Epidermal melanocyte (primary cell): ENCODE measurements at regions not wholly inside any gene's neighbourhood (a gene's known extent, or its start where the extent isn't known, plus 50 kb on each side); places are given as distances from the start of the nearest gene placed in this dataset.

Experiments used
- DNase-seq: peaks from one replicate; pipeline ENCODE4 v3.0.0; 2011; ENCODE audit warnings: low spot score; ENCODE audit not compliant: insufficient read length

DNA sequence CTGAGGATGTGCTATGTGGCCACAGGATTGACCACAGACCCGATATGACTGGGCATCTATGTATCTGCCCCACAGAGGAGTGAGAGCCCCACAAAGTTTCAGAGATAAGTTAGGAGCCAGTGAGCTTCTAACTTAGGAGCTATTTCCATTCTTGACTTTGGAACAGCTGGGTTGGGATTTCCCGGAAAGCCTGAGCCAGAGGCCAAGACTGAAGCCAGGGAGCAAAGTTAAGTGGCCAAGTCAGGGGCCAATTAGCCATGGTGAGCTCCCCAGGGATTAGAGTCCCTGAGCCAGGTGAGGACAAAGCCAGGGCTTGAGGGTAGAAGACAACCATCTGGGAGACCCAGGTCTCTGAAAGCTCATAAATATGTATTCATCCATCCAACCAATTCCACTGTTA lies 143.6 kb downstream of the MAFB start:
- DNase-seq = no peak

GRCh38 chr20:40542065-40542464 lies 147.0 kb downstream of the MAFB start:
- no peak for DNase-seq

DNA sequence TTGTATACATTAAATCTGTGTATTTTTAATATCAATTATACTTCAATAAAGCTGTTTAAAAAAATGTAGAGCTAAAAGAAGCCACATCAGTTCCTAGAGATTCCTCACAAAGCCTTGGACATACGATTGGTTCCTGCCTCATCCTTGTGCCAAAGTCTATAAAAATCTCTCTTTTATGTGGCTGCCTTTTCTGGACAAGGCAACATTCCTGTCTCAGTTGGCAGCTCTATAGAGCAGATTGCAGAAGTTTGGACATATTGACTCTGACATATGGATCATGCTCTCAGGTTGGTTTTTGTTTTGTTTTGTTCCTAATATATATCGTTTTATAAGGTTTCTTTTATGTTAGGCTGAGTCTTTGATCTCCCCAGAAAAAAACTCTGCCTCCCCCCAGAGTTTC lies 148.9 kb downstream of the MAFB start:
- DNase-seq = no peak

- no peak for DNase-seq
Measured at GRCh38 chr20:40538131-40538530, 150.9 kb downstream of the MAFB start.

- no peak for DNase-seq
Measured at GRCh38 chr20:40536808-40537207, 152.2 kb downstream of the MAFB start.

DNA sequence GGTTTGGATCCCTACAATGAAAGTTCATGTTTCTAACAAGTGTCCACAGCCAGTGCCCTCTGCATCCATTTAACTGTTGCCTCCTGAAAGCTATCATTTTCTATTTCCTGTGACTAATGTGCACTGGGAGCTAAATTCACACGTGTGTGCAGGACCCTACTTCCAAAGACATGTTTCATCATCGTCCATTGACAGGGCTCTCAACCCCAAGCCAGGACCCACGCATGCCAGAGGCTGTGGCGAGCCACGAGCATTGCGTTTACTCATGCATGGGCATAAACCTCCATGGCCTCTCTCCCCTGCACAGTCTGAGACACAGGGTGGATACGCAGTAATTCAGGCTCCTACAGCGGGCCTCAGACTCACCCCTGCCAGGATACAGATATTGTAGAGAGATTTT lies 153.2 kb downstream of the MAFB start:
- DNase-seq = no peak

DNA sequence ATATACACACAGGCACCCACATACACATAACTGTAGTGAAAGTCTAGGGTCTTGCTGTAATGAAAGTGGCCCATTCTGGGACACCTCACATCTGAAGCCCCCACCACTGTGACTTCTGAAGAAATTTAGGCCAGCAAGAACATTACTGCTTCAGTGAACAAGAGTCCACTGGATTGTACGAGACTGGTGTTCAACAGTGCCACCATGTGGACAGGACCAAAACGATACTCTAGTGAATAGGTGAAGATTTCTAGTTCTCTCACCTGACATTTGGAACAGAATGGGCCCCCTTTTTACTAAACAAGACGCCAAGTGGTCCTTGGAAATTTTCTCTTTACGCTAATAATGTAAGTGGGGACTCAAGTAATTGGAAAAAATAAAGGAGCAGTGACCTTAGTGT lies 156.9 kb downstream of the MAFB start:
- no peak for DNase-seq

DNA sequence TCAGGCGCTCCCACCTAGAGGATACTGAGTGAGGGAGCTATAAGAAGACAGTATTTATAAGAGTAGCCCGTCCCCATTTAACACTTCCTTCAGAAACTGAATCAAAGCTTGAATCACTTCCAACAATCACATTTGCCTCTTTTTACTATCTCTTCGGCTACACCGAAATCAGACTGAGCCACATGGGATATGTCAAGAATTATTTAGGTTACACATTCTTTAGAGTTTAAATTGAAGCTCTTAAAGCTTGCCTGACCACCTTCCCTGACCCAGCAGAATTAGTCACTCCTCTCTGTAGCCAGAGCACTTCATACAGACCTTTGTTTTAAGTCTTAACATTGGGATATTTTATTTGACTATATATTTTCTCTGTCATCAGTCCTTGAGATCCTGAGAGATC lies 163.7 kb downstream of the MAFB start:
- DNase-seq = no peak

- no peak for DNase-seq
Measured at GRCh38 chr20:40524071-40524470, 165.0 kb downstream of the MAFB start.

DNA sequence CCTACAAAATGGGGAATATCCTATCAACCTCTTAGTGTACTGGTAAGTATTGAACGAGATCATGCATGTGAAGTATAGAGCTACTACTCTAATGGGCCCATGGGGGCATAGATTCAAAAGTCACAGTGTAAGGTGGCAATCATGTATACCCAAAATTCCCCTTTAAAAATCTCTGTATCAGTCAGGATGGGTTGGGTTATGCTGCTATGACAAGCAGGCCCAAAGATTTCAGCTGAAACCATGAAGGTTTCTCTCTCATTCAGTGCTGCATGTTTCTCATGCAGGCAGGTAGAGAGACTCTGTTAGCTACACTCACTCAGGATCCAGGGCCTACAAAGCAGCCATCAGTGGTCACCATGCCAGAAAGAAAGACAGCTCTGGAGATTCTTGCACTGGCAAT lies 166.6 kb downstream of the MAFB start:
- DNase-seq = no peak

DNA sequence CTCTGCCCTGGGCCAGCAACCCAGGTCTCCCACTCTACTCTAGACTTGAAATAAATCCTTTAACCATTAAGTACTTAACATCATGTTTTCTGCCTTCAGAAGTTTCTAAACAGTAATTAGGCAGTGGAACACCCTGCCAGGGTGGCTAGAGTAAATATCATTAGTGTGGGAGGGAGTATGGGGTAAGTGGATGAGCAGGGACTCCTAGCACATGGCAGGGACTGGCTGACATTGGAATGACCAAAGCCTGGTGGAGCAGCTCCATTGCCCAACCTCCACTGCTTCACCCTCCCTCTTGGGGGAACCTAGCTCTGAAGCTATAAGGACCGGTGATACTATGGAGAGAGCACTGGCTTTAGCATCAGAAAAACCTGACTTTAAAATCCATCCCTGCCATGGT lies 167.1 kb downstream of the MAFB start:
- no peak for DNase-seq

GRCh38 chr20:40519918-40520317 lies 169.1 kb downstream of the MAFB start:
- DNase-seq = no peak

GRCh38 chr20:40512994-40513393 lies 176.0 kb downstream of the MAFB start:
- DNase-seq = no peak

GRCh38 chr20:40512591-40512990 lies 176.4 kb downstream of the MAFB start:
- no peak for DNase-seq

DNA sequence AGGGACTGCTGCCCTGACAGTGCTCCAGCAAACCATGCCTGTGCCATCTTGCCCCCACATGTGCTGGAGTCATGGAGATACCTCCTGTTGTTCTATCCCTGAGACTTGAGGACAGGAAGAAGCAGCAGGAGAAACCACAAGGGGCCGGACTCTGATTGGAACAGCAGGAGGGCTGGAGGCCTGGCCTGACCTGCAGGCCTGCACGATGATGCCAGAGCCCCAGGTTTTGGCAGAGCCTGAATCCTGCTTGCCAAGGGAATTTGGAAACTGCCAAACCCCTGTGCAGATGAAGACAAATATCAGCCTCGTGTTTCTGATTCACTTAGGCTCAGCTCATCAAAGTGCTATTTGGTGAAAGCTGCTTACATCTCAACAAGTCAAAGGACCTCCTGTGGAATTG lies 177.6 kb downstream of the MAFB start:
- DNase-seq = no peak

- DNase-seq = no peak
Measured at GRCh38 chr20:40510622-40511021, 178.4 kb downstream of the MAFB start.

DNA sequence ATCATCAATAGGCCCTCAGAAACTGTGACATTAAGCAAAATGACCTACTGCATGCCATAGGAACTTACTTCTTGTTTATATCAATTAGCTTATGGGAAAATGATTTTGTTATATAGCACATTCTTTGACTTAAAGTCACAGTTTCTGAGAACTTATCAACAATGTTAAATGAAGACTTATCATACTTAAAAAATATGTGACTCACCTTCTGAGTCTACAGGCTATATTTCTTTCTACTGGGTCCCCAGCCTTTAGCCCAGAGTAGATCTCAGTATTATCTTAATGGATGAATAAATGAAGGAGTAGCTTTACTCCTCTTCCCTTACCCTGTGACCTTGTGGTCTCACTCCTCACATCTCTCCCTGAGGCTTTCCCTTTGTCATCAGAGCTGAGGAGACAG lies 180.2 kb downstream of the MAFB start:
- DNase-seq = no peak

- peak; percentile 79 for DNase-seq
Measured at GRCh38 chr20:40506537-40506939, 182.5 kb downstream of the MAFB start.

- DNase-seq = no peak
Measured at GRCh38 chr20:40503119-40503518, 185.9 kb downstream of the MAFB start.

- no peak for DNase-seq
Measured at GRCh38 chr20:40502576-40502975, 186.5 kb downstream of the MAFB start.

DNA sequence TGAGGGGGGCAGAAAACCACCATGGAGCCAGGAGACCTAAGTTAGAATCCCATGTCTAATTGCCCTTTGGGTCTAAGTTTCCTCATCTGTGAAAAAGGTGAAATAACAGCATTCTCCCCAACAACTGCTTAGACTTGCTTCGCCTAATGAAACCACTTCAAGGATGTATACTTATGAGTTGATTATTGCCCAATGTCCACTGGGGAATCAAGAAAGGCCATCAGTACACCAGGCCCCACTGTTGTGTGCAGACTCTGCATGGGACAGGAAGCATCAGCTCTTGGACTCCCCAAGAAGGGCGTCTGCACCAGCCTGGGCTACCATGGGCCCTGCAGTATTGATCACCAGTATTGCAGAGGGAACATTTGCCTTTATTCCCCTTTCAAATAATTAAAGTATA lies 189.6 kb downstream of the MAFB start:
- no peak for DNase-seq

DNA sequence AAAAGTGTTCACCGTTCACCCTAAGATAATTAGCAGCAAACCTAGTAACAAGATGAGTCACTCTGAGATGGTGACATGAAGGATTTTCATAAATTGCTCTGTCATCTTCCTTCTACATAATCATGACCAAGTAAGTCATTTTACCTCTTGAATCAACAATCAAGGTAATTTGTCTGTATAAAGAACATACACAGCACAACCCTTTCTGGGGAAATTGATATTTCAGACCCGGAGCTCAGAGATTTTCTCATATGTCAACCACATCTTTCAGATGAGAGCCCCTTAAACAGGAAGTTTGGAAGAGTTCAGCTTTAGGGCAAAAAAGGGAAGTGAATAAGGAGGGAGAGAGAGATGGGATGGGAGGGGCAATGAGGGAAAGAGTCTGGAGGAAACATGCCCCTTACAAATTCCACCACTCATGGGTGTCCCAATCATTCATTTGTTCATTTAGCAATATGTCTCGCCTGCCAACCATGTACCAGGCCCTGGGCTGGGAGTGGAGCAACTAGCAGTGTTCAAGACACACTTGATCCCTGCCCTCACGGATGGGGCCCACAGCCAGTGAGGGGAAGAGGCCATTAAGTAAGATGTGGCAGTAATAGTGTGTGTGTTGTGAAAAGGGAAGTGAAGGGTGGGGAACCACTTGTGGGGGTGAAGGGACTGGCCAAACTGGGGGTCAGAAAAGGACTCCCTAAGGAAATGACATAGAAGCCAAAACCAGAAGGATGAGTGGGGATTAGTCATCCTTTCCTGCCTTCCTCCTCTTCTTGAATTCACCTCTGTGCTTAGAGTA lies 190.9 kb downstream of the MAFB start:
- DNase-seq = no peak

- DNase-seq = no peak
Measured at GRCh38 chr20:40495956-40496355, 193.1 kb downstream of the MAFB start.

- no peak for DNase-seq
Measured at GRCh38 chr20:40494248-40494647, 194.8 kb downstream of the MAFB start.
